ENCODE measurements at regions not wholly inside any gene's neighbourhood (a gene's known extent, or its start where the extent isn't known, plus 50 kb on each side); places are given as distances from the start of the nearest gene placed in this dataset.

- peaks cover 4% of the 10 kb centered on the region; the same call in 1 of the 2 replicates for H3K4me1 ChIP-seq (ENCODE audit: insufficient read depth, low read length)
- H3K4me2 ChIP-seq (ENCODE audit: insufficient read depth, insufficient read length, low read length) = peak overlapping the region; percentile 11
- H3K23me2 ChIP-seq (ENCODE audit: insufficient read length, low read depth, low read length, poor library complexity, severe bottlenecking) = peaks cover 2% of the 10 kb centered on the region
- no peaks in the 10 kb centered on the region for H3K79me1 ChIP-seq (ENCODE audit: insufficient read depth, low read depth, low read length, poor library complexity, severe bottlenecking)
- peak overlapping the region in 1 of 2 experiments; percentile 66; a peak in 3 of 5 replicates for H3K4me3 Mint-ChIP-seq
- H2BK5ac ChIP-seq (ENCODE audit: insufficient read length, low read length) = no peak overlapping the region
- no peak overlapping the region for H2AFZ ChIP-seq (ENCODE audit: low read length)
- no peak overlapping the region for H3T11ph ChIP-seq (ENCODE audit: low read length)
- peaks cover 7% of the 10 kb centered on the region for H3K27me3 Mint-ChIP-seq (ENCODE audit: low read depth)
- TF ChIP-seq CTCF (conservative IDR thresholded peaks at IDR 0.05) = no peak
- no peak overlapping the region for H4K5ac ChIP-seq (ENCODE audit: insufficient read length, low read depth, low read length)
- H3K4ac ChIP-seq (ENCODE audit: low read depth, low read length) = no peak overlapping the region
- no peaks in the 10 kb centered on the region for H4K20me1 ChIP-seq (ENCODE audit: control insufficient read depth, insufficient read depth, insufficient read length)
- H3K36me3 Mint-ChIP-seq (ENCODE audit: insufficient read depth in 1 of 3, low read depth in 3 of 3) = no peaks in the 10 kb centered on the region
- H3K9me3 ChIP-seq (ENCODE audit: control insufficient read depth, low read depth, low read length) = no peaks in the 10 kb centered on the region
- H3K23ac ChIP-seq (ENCODE audit: insufficient read length, low read depth, low read length) = no peak overlapping the region
- H3K79me2 ChIP-seq (ENCODE audit: insufficient read depth, low read length) = no peaks in the 10 kb centered on the region
- no peak overlapping the region for H2BK12ac ChIP-seq (ENCODE audit: insufficient read length, low read depth, low read length)
- H2BK120ac ChIP-seq (ENCODE audit: low read depth, low read length, poor library complexity, severe bottlenecking) = no peak overlapping the region
- no peak overlapping the region for H3K14ac ChIP-seq (ENCODE audit: insufficient read depth, low read length)
- no peaks in the 10 kb centered on the region for H3K9me3 Mint-ChIP-seq
- no peak overlapping the region for H3K56ac ChIP-seq (ENCODE audit: insufficient read length, low read depth, low read length)
- H3K18ac ChIP-seq (ENCODE audit: insufficient read length, low read depth, low read length) = peak overlapping the region; percentile 15
- no CpG with 5 or more reads among the region's 33 CpGs for WGBS (ENCODE audit: extremely low coverage, insufficient read length, low lambda C conversion rate)
- no peak overlapping the region for H4K91ac ChIP-seq (ENCODE audit: insufficient read length, low read depth, low read length)
- H3K9ac ChIP-seq (ENCODE audit: extremely low read depth, insufficient read length, low read length) = no peak overlapping the region
- H3K27me3 ChIP-seq (ENCODE audit: insufficient read depth, low read length) = no peaks in the 10 kb centered on the region
- H3K27ac ChIP-seq (ENCODE audit: insufficient read length, low read depth, low read length) = no peak overlapping the region
- H3K4me1 Mint-ChIP-seq = peaks cover 32 to 47% of the 10 kb centered on the region in 2 experiments
- peak overlapping the region in 2 of 3 experiments; percentile 28 to 56; a peak in 1 of 7 replicates for H3K27ac Mint-ChIP-seq
- H2BK15ac ChIP-seq (ENCODE audit: low read depth, low read length) = no peak overlapping the region
- H2AK5ac ChIP-seq (ENCODE audit: insufficient read length, low read length) = no peak overlapping the region
- no peak overlapping the region for H4K8ac ChIP-seq (replicated peaks; ENCODE audit: insufficient read length, low read depth, low read length)
- no peak for DNase-seq
- H2BK20ac ChIP-seq (ENCODE audit: low read depth, low read length, poor library complexity, severe bottlenecking) = no peak overlapping the region
These were observed 300.0 kb downstream of the RRAGC start for GRCh38 chr1:38559446-38560165.

Data from H9 (cell line).